PC-3 (cell line): ENCODE measurements at regions not wholly inside any gene's neighbourhood (a gene's known extent, or its start where the extent isn't known, plus 50 kb on each side); places are given as distances from the start of the nearest gene placed in this dataset.

Source experiments
- ATAC-seq: fragments of 200-7000 bp; cut with Tn5 transposase; 2 replicates; pipeline ENCODE4 v1.9.1; 2020; ENCODE audit warnings: mild to moderate bottlenecking, moderate library complexity
- BruUV-seq: library from RNA; stranded (reverse); fragments of 400-500 nt; replicated peaks from 2 replicates; lab custom pipeline; 2021; lab: Mats Ljungman, UMichigan
- CTCF ChIA-PET: fragments of 300-600 bp; sonication (Branson Sonifier 250); formaldehyde crosslinking; loops from one replicate; lab custom pipeline; 2022; ENCODE audit warnings: antibody characterized with exemption; lab: Charles Lee
- POLR2A ChIA-PET: fragments of 300-600 bp; sonication (Branson Sonifier 250); formaldehyde crosslinking; loops from one replicate; lab custom pipeline; 2022; ENCODE audit warnings: antibody characterized with exemption; ENCODE audit not compliant: unreplicated experiment; lab: Charles Lee
- DNase-seq: peaks from one replicate; pipeline ENCODE4 v3.0.0-alpha.2; 2015
- H2AFZ ChIP-seq: fragments of 300-600 bp; sonication (generic); 2 replicates; pipeline ENCODE4 v1.6.0; 2016; ENCODE audit warnings: antibody characterized with exemption, low read length
- H3F3A ChIP-seq: fragments of 300-600 bp; sonication (generic); one replicate; pipeline ENCODE4 v1.6.0; 2017; ENCODE audit warnings: antibody characterized with exemption, low read length, control low read depth, mild to moderate bottlenecking; ENCODE audit not compliant: unreplicated experiment
- H3K27ac ChIP-seq: fragments of 300-600 bp; sonication (generic); 2 replicates; pipeline ENCODE4 v1.5.1; 2016; ENCODE audit warnings: mild to moderate bottlenecking, low read length
- H3K27me3 ChIP-seq: fragments of 300-600 bp; sonication (generic); 2 replicates; pipeline ENCODE4 v1.6.1; 2016; ENCODE audit warnings: low read length, mixed read lengths
- H3K36me3 ChIP-seq: fragments of 300-600 bp; sonication (generic); 2 replicates; pipeline ENCODE4 v1.6.1; 2016; ENCODE audit warnings: low read depth, mixed run types, low read length, mixed read lengths
- H3K4me1 ChIP-seq: fragments of 300-600 bp; sonication (generic); 2 replicates; pipeline ENCODE4 v1.5.1; 2016; ENCODE audit warnings: low read length; ENCODE audit not compliant: insufficient read depth
- H3K4me2 ChIP-seq: fragments of 300-600 bp; sonication (generic); 2 replicates; pipeline ENCODE4 v1.6.0; 2016; ENCODE audit warnings: low read length
- H3K4me3 ChIP-seq: fragments of 300-600 bp; sonication (generic); 2 replicates; pipeline ENCODE4 v1.5.1; 2016; ENCODE audit warnings: mild to moderate bottlenecking, low read length, mixed read lengths
- H3K79me2 ChIP-seq: fragments of 300-600 bp; sonication (generic); 2 replicates; pipeline ENCODE4 v1.6.1; 2017; ENCODE audit warnings: low read length, mixed read lengths
- H3K9ac ChIP-seq: fragments of 300-600 bp; sonication (generic); 2 replicates; pipeline ENCODE4 v1.6.0; 2016; ENCODE audit warnings: mild to moderate bottlenecking, low read length
- H3K9me2 ChIP-seq: fragments of 300-600 bp; sonication (generic); replicated peaks from 2 replicates; pipeline ENCODE4 v1.6.1; 2016; ENCODE audit warnings: mixed run types, low read length, mixed read lengths
- H3K9me3 ChIP-seq: fragments of 300-600 bp; sonication (generic); 2 replicates; pipeline ENCODE4 v1.6.1; 2016; ENCODE audit warnings: low read length, mixed read lengths
- H4K20me1 ChIP-seq: fragments of 300-600 bp; sonication (generic); 2 replicates; pipeline ENCODE4 v1.6.1; 2016; ENCODE audit warnings: low read length, mixed read lengths
- EZH2 ChIP-seq: fragments of 300-600 bp; sonication (generic); IDR thresholded peaks from one replicate; pipeline ENCODE4 v1.6.1; 2017; ENCODE audit warnings: antibody characterized with exemption, mild to moderate bottlenecking, low read length; ENCODE audit not compliant: unreplicated experiment
- EZH2phosphoT487 ChIP-seq: fragments of 300-600 bp; sonication (generic); IDR thresholded peaks from 2 replicates; pipeline ENCODE4 v1.6.1; 2018; ENCODE audit warnings: mild to moderate bottlenecking, antibody characterized with exemption, low read length, borderline replicate concordance
- intact Hi-C: fragments of 100-400 bp; cut with micrococcal nuclease; formaldehyde crosslinking; loops from 2 replicates; pipeline ENCODE4 v1.9.0; 2023
- TF ChIP-seq, protein P1 (sequence below): fragments of 300-600 bp; sonication (generic); conservative IDR thresholded peaks from 2 replicates; pipeline ENCODE4 v1.5.1; 2017; ENCODE audit warnings: antibody characterized with exemption, low read depth, mild to moderate bottlenecking, low read length

DNA sequence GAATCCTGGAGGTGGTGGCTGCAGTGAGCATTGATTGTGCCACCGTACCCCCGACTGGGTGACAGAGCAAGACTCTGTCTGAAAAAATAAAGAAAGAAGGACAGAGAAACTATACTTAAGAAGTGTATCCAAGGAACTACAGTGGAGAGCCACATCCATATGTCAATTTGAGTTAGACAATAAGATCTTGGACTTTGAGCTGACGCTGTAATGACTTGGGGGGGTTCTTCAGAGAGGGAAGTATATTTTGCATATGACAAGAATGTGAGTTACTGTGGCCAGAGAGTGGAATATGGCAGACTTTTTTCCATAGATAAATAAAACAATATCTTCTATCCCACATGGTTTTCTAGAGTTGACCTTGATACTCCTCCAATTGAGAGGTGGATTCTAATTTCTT is 52.6 kb upstream of the TEX264 start:
- H3K27me3 ChIP-seq: no peaks in the 10 kb centered on the region
- no peaks in the 10 kb centered on the region for H3K9me2 ChIP-seq
- no peaks in the 10 kb centered on the region for H3K9me3 ChIP-seq
- H3K79me2 ChIP-seq: peaks cover 20% of the 10 kb centered on the region; the same call in 1 of the 2 replicates
- no peak for DNase-seq
- no peaks in the 10 kb centered on the region for H3K36me3 ChIP-seq
- H3K4me2 ChIP-seq: no peak overlapping the region
- H3K4me1 ChIP-seq: no peaks in the 10 kb centered on the region
- POLR2A ChIA-PET: no interaction called here
- no peak overlapping the region for H3K9ac ChIP-seq
- intact Hi-C loops: no loop called here
- CTCF ChIA-PET: no interaction called here
- no TSS peak for BruUV-seq
- no peak overlapping the region for H3K4me3 ChIP-seq
- ATAC-seq: no peak
- TF ChIP-seq, protein P1, sequence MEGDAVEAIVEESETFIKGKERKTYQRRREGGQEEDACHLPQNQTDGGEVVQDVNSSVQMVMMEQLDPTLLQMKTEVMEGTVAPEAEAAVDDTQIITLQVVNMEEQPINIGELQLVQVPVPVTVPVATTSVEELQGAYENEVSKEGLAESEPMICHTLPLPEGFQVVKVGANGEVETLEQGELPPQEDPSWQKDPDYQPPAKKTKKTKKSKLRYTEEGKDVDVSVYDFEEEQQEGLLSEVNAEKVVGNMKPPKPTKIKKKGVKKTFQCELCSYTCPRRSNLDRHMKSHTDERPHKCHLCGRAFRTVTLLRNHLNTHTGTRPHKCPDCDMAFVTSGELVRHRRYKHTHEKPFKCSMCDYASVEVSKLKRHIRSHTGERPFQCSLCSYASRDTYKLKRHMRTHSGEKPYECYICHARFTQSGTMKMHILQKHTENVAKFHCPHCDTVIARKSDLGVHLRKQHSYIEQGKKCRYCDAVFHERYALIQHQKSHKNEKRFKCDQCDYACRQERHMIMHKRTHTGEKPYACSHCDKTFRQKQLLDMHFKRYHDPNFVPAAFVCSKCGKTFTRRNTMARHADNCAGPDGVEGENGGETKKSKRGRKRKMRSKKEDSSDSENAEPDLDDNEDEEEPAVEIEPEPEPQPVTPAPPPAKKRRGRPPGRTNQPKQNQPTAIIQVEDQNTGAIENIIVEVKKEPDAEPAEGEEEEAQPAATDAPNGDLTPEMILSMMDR: no peak
- TF ChIP-seq EZH2phosphoT487 (no peak), EZH2 (no peak)
- no peaks in the 10 kb centered on the region for H3F3A ChIP-seq
- H3K27ac ChIP-seq: no peak overlapping the region
- no peak overlapping the region for H2AFZ ChIP-seq
- H4K20me1 ChIP-seq: no peaks in the 10 kb centered on the region

DNA sequence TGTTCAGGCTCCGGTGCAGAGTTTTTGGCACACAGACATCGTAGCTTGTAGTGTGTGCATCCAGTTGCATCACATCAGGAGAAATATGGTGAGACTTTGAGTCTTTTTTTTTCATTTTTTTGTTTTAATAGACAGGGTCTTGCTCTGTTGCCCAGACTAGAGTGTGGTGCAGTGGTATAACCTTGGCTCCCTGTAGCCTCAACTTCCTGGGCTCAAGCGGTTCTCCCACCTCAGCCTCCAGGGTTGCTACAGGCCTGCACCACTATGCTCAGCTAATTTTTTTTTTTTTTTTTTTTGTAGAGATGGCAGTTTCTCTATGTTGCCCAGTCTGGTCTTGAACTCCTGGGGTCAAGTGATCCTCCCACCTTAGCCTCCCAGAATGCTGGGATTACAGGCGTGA is 51.1 kb upstream of the TEX264 start:
- Histone ChIP-seq H3K4me1 (no peaks in the 10 kb centered on the region), H2AFZ (no peak overlapping the region), H3F3A (no peaks in the 10 kb centered on the region), H3K9ac (no peak overlapping the region), H3K9me2 (no peaks in the 10 kb centered on the region), H3K27me3 (no peaks in the 10 kb centered on the region), H3K9me3 (no peaks in the 10 kb centered on the region), H3K36me3 (no peaks in the 10 kb centered on the region), H3K4me3 (no peak overlapping the region), H3K79me2 (peaks cover 11% of the 10 kb centered on the region; the same call in 1 of the 2 replicates), H3K27ac (no peak overlapping the region), H3K4me2 (no peak overlapping the region), H4K20me1 (no peaks in the 10 kb centered on the region)
- ATAC-seq (no peak), DNase-seq (no peak)
- intact Hi-C loops: no loop called here
- POLR2A ChIA-PET: no interaction called here
- no TSS peak for BruUV-seq
- TF ChIP-seq, protein P1: no peak
- TF ChIP-seq EZH2phosphoT487 (no peak), EZH2 (no peak)
- CTCF ChIA-PET: no interaction called here

DNA sequence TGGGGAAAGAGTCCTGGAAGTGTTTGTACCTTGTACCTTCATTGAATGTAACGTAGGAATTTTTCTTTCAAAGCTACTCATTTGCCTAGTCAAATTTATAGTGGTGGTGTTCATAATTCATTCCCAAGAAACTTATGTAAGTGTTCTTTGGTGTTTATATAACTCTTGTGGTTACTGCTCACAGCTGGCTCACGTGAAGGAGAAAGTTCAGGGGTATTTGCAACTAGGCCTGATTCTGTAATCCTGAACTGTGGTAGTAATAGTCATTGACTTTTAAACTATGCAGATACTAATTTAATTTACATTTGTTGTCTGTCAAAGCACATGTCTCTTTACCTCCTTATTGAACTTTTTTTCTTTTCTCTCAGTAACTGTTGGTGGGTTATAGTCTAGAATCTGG is 50.5 kb upstream of the TEX264 start:
- Histone ChIP-seq H3K27ac (no peak overlapping the region), H3K4me1 (no peaks in the 10 kb centered on the region), H3K9ac (no peak overlapping the region), H2AFZ (no peak overlapping the region), H3K79me2 (peaks cover 11% of the 10 kb centered on the region; the same call in 1 of the 2 replicates), H3K9me3 (no peaks in the 10 kb centered on the region), H4K20me1 (no peaks in the 10 kb centered on the region), H3K9me2 (no peaks in the 10 kb centered on the region), H3K36me3 (no peaks in the 10 kb centered on the region), H3K4me2 (no peak overlapping the region), H3F3A (no peaks in the 10 kb centered on the region), H3K27me3 (no peaks in the 10 kb centered on the region), H3K4me3 (no peak overlapping the region)
- intact Hi-C loops: no loop called here
- no TSS peak for BruUV-seq
- no peak for ATAC-seq
- ChIA-PET POLR2A (no interaction called here), CTCF (no interaction called here)
- DNase-seq: no peak
- TF ChIP-seq, protein P1: no peak
- TF ChIP-seq EZH2phosphoT487 (no peak), EZH2 (no peak)
